Glomerular visceral epithelial cell (primary cell): ENCODE measurements at regions not wholly inside any gene's neighbourhood (a gene's known extent, or its start where the extent isn't known, plus 50 kb on each side); places are given as distances from the start of the nearest gene placed in this dataset.

ENCODE experiments used
- DNase-seq: peaks from one replicate; pipeline ENCODE4 v3.0.0-alpha.2; 2016; ENCODE audit errors: extremely low spot score

DNA sequence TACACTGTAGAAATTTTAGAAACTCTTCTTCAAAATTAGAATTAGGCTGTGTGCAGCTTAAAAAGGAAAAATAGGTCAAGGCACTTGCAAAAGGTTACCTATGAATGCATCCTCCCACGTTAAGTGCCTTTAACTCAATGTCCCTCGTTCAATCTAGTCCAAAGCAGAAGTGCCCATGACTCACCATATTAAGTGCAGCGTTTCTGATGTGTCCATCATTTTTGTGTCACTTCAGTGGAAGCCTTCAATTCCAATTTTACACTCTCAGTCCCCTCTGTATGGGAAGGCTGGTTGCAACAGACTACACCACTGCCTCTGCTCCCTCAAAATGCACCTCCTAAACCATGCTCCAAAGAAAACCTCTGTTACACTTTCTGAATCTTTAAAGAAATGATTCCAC is 53.4 kb downstream of the FOXB1 start:
- DNase-seq: no peak

DNA sequence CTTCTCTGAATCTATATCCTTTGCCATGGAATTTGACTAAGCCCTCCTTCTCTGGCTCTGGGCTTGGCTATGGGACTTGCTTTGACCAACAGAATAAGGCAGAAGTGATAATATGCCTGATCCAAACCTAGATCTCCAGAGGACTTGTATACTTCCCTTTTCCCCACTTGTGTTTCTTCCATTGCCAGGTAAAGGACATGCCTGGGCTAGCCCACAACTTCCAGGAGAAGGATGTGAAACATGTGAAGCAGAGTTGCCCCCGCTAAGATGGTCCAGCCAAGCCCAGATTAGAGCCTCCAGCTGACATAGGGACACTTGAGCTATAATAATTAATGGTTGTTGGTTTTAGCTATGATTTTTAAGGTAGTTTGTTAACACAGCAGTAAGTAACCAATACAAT is 55.1 kb downstream of the FOXB1 start:
- DNase-seq: no peak

DNA sequence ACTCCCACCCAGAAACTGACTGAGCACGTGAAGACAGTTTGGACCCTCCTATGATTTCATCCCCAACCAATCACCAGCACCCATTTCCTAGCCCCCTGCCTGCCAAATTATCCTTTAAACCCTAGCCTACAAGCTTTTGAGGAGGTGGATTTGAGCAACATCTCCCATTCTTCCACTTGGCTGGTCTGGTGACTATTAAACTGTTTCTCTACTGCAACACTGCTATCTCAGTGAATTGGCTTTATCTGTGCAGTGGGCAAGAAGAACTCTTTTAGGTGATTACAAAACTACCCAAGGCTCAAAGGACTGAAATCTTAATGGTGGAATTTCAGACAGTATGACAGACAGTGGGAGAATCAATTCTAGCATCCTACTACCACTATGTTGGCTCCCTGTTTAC is 57.6 kb downstream of the FOXB1 start:
- DNase-seq: no peak

DNA sequence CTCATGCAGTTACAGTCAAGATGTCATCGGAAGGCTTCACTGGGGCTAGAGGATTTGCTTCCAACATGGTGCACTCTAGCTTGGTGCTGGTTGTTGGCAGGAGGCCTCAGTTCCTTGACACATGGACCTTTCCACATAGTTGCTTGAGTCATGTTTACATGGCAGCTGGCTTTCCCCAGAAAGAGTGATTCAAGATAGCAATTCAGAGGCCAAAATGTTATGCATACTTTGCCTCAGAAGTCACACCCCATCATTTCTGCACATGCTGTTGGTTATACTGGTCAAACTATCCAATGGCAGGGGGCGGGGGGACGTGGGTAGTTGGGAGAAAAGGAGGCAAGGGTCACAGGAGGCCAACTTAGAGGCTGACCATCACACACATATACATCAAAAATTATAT is 58.7 kb downstream of the FOXB1 start:
- no peak for DNase-seq

DNA sequence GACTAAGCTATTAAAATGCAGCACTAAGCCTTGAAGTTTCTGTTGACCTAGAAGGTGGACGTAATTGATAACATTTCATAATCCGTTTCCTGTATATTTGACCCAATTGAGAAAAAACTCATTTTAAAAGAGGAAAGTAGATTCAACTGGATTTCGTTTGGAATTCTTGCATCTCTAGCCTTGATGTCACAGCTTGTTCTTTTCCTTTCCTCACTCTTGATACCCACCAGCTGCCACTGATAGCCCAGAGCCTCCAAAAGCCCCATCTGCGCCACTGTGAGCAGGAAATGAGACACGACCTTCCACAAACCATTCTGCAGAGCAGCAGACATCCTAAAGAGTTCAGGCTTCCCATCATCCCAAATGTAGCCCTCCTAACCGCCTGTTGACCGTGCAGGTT is 61.8 kb downstream of the FOXB1 start:
- no peak for DNase-seq

DNA sequence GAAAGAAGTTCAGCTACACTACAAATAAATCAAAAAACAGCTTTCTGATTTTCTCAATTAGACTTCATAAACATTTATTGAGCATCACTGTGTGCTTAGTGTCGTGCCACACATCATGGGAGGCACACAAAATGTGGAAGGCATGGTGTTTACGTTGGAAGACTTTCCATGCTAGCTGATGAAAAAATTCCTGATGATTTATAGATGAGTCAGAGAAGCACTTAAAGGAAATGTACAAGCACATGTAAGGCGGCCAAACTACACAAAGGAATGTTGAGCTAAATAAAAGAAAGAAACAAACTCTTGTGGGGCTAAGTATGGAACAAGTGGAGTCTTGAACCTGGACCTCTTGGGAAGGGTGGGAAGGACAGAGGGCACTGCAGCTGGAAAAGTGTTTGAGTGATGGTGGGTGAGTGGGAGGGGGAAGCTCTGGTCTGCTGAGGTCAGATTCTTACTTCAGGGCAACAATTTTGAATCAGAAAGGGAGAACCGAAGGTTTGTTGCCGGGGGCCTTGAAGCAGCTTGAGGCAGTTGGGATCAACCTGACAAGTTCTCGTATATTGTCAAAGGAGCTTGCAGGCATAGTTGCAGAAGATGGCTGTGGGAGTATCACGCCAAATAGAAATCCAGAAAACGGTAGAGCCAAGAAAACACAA is 66.9 kb downstream of the FOXB1 start:
- DNase-seq: peak; percentile 4

DNA sequence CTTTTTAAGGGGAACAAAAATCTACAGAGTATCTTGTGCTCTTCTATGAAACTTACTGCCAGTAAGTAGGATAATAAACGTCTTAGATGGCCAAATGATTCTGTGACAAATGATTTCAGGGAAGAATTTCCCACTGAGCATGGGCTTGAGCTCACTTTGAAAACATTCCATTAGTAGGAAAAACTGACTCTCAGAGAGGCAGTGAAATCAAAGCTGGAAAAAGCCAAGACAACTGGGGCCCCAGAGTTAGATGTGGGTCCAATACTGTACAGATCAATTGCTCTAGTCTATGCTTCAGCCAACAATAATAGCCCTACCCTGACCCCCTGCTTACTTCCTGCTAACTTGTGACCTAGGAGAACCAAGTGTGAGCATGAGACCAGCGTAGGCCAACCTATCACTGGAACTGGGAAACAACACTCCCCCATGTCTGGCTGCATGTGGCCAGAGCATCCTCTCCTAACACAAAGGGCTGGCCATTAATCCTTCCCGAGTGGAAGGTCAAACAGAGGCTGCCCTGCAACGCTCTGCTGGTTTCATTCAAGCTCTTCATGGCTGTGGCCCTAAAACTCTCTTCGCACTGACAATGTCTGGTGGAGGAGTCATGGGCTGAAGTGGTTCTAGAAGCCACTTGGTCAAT is 68.8 kb downstream of the FOXB1 start:
- DNase-seq: no peak

DNA sequence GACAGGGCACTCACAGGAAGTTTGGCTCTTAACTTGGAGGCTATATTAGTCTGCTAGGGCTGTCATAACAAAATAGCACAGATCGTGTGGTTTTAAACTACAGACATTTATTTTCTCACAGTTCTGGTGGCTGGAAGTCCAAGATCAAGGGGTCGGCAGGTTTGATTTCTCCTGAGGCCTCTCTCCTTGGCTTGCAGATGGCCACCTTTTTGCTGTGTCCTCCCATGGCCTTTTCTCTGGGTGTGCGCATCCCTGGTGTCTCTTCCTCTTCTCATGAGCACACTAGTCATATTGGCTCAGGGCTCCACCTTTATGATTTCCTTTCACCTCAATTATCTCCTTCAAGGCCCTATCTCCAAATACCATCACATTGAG is 69.3 kb downstream of the FOXB1 start:
- no peak for DNase-seq

DNA sequence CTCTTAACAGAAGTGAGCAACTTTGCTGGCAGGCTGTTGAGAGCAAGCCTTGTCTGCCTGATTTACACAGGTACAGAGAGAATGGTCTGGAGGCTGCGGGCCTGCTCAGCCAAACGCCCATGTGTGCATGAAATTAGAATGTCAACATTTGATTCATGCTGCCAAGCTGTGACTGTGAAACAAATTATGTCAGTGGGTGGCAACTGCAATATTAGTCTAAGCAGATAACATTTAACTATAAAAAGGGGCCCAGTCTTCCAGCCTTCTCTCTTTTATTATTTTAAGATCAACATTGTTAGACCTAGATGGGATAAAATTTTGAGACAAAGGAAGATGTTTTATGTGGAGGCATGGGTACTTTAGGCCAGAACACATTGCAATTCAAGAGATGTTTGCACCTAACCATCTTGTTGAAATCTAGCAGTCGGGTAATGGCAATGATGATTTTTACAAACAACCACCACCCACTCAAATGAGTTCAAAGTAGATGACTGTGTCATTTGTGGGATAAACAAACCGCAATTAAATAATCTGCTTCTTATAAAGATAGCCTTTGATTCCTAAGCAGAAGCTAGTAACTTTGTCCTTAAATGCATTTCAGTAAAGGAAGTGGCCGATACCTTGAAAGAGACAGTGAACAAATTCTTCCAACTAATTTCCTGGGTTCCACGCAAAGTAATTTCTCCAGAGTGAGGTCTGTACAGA is 70.2 kb downstream of the FOXB1 start:
- DNase-seq: no peak

DNA sequence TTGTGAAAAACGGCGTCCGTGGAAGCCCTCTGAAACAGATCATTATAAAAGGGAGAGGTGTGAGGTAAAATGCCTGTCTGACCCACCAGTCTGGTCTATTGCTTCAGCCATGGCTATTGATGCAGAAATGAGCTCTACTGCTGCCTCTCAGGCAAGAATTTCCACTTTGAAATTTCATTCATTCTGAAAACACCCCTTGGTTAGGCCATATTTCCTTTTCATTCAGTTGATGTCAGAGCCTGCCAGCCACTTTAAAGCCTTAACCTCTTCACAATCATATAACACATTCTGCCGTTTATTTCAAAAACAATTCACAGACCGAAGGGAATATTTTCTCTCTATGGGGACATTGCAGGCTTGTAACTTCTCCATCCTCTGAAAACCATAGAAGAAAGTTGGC is 71.9 kb downstream of the FOXB1 start:
- DNase-seq: no peak

DNA sequence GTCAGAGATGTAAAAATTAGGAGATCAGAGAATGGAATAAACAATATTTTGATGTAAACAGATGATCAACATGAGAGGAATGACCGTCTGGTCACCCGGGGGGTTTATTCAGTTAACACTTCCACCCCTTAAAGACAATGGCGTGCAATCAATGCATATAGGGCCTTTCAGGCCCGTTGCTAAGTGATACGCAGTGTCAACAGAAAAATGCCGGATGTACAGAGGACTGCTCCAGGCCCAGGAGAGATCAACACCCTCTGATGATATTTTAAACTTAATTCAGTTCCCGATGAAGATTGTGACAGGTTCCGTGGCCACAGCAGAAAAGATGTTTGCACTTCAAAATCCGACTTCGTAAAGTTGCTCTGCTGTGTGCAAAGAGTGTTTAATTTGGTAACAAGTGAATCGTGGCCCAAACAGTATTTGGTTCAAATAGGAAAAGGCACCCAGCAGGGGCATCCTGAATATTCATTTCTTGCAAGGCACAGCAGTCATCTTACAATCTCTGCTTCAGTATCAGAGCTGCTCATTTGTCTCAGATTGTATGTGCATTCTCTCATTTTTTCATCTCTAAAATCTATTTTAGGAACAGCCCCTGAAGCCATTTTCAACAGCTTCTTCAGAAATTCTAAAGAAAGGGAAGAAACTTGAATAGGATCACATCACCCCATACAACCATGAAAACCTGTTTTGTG is 72.6 kb downstream of the FOXB1 start:
- no peak for DNase-seq

DNA sequence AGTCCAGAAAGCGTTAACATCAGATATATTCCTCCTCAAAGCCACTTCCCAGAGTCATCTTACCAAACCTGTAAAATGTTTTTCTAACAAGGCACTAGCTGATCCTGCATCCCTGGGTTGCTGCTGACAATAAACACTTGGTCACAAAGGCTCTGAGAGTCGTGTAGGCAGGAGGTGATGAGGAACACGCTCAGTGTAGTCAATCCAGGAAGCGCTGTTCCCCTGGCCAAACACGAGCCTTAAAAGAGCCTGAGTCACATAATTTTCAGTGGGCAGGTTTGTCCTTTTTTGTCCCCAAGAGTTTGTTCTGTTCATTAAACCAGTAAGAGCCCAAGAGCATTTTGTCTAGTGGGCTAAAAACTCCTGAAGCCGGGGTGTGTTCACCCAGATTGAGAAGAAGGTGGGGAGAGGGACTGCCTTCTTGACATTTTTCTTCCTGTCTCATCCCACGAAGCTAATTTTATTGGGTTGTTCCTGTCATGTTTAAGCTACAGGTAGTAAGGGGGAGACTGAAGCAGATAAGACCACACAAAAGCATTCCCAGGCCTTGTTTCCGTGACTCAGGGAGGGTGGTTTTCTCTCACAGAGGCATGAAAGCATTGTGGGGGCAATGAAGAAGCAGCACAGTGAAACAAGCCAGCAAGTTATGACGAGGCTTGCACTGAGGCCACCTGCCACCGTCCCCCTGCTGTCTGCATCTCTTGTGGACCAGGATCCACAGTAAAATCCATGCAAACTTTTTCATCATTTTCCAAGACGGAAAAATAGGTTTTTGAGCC is 73.7 kb downstream of the FOXB1 start:
- no peak for DNase-seq

DNA sequence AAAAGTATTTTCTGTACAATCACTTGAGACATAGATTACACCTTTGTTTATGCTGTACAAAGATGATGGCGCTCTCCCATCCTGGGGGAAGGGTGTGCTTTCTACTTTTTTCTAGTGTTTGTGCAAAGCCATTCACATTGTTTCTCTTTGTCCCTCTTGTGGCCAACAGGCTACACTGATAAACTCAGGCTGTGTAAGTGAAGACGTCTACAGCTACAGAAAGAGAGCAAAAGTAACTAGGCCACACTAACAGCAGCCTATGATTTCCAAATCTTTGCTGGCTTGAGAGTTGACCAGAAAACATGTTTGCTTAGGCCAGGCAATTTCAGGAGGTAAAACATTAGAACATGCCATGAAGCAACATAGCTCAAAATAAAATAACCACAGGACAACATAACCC is 75.1 kb downstream of the FOXB1 start:
- DNase-seq: no peak

DNA sequence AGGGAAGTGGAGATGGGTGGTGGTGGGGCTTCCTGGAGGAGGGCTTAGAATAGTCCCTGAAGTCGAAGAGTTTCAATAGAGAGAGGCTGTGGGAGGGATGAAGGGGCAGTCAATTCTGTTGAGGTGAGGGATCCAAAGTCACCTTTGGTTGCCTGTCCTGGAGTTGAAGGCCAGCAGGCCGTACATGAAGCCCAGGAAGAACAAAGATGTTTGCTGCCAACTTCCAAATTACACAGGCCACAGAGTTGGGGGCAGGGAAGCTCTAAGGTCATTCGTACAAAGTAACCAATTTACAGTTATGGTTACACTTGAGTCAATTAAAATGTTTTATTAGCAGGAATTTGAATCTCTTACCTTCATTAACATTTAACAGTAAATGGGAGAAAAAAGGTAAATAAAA is 77.9 kb downstream of the FOXB1 start:
- DNase-seq: no peak

DNA sequence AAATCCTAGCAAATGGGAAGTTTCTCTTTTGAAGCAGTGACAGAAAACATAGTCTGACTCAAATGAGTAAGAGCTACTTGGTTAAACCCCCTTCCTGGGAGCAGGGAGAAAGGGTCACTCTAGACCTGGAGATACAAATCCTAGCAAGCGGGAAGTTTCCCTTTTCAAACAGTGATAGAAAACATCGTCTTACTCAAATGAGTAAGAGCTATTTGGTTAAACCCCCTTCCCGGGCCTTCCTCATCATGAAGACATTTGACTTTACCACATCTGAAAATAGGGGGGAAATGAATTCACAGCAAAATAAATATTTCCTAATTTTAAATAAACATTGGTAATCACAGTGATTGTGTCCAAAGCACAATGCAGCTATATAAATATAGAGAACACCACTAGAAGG is 79.2 kb downstream of the FOXB1 start:
- DNase-seq: no peak

DNA sequence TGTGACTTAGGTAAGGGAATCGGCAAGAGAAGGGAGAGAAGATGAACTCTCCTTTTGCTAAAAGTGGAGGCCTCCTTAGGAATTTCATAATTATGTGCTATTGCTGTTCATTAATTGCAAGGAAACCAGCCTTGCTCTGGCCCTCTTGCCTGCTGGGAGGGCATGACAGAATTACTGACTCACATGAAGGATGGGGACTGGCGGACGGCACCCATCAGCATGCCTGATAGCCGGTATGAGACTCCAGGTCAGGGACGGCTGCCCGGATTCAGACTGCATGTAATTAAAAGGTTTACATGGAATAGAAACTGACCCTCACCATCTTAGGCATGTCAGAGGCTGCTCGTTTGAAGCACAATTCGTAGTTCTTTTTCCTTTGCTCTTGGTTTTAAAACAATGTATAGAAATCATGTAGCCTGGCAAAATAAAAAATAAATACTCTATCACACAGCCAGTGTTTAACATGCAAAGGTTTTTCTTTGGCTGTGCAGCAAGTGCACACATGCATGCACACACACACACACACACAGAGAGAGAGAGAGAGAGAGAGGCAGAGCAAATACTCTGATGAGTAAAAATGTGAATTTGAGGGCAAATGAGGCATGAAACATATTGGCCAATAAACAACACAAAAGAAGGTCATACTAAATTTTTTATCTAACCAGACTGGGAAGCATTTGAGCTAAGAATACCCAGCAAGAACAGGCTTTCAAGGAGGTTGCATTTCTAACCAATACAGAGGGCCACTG is 82.7 kb downstream of the FOXB1 start:
- DNase-seq: no peak

DNA sequence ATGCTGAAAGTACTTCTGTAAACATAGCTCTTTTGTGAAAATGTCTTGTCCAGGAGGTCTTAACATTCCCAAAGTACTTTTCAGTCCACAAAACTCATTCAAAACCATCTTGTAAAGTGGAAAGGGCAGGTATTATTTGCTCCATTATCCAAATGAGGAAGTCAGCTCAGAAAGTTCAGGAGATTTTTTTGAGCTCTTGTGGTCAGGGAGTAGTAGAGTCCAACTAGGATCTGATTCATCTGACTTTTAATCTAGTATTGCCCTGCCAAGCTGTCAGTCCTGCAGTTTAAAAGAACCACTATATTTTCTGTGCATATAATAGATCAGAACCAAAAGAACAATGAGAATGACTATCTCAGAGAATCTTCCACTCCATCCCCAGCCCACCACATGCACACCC is 83.5 kb downstream of the FOXB1 start:
- no peak for DNase-seq

DNA sequence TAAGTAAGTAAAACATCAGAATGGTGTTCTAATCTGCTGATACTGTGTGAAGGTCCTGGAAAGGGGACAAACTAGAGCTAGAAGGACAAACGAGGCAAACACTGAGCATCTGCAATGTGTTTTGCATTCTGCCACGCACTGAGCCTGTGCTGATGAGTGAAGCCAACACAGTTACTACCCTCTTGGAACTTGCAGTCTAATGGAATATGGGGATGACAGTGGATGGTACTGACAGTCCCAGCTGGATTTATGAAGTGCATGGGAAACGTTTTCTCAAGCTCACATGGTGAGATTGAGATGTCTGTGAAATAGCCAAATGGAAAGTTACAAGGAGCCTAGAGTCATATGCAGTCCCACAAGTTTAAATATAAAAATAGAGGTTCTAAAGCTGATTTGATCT is 86.6 kb downstream of the FOXB1 start:
- DNase-seq: no peak

DNA sequence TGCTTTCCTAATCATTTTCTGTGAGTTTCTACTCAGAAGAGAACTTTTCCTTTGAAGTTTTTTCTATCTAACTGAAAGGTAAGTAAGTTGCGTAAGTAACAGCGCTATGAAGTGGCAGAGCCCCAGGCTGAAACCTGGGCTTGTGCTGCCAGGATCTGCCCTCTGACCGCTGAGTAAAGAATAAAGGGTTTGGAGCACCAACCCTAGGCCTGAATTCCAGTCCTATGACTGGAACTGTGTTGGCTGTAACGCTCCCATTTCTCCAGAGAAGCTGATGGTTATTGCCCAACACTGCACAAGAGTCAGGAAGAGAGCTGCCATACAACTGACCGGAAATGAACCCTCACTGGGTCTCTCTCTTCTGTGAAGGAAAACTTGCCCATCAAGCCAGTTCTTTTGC is 87.0 kb downstream of the FOXB1 start:
- peak; percentile 12 for DNase-seq

DNA sequence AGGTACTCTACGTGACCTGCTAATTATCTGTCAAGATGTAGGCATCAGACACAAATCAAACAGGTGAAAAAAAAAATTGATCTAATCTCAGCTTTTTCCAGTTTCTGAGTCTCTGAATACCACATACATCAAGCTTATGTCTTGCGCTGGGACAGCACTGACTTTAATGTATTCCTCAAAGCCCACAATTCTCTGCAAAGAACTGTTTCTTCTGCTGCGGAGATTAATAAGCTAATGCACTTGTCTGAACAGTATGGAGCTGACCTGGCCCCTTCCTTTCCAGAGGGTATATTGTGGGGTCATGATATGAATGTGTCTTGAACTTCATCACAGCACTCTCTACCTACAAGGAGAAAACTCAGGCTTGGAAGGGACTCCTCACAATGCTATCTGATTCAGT is 87.8 kb downstream of the FOXB1 start:
- DNase-seq: no peak
